ENCODE measurements at regions not wholly inside any gene's neighbourhood (a gene's known extent, or its start where the extent isn't known, plus 50 kb on each side); places are given as distances from the start of the nearest gene placed in this dataset.

DNA sequence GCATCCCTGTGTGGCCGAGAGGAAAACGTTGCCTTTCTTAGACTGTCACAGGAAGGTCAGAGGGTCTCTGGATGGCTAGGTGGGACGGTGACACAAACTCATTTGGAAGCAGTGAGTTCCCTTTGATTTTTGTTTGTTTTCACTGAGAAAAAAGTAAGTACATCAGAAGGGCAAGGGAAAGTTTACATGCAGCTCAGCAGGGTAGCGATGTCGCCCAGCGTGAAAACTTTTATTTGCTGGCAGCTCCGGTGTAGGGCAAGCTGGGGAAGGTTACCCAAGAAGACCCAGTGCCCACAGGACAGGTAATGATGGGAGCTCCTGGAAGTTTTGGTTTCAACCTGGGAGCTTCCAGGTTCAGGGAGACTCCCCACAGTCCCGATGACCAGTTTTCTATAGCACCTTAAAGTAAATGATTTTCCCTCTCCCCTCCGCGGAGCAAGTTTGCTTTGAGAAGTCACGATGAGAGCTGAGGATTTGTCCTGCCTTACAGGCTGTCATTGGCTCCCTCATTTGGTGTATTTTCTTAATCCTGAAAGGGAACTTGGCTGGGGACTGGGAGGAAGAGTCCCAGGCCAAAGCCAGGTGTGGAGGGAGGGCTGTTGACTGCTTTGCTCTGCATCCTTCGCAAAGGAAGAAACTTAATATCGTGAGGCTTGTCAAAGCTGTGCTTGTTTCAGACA lies 64.7 kb upstream of the ESRRB start:
- DNase-seq (ENCODE audit: low read depth in 1 of 2, low spot score in 1 of 2): no peak
- TF ChIP-seq JUND (IDR thresholded peaks at IDR 0.05; ENCODE audit: low read depth): no peak
- in situ Hi-C loops (cut with HindIII; ENCODE audit: low pct_unique_long_range_greater_than_20kb, low sequenced_read_pairs): no loop called here

DNA sequence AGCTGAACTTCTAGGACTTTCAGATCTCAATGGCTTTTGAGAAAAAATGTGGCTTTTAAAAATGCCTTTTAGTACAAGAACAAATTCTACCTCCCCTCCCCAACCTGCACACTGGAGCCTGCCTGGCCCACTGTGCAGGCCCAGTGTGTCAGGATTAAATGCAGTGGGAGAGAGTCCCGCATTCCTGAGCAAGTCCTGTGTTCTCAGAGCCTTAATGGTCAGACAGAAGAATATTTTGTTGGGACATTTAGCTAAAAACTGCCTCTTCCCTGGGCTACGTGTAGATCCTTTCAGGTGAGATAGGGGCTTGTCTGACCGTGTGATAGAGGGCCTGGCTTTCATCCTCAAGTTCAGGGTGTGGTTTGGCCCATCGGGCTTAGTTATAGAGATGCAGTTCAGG lies 63.1 kb upstream of the ESRRB start:
- no peak for TF ChIP-seq JUND (IDR thresholded peaks at IDR 0.05; ENCODE audit: low read depth)
- in situ Hi-C loops (cut with HindIII; ENCODE audit: low pct_unique_long_range_greater_than_20kb, low sequenced_read_pairs): no loop called here
- no peak for DNase-seq (ENCODE audit: low read depth in 1 of 2, low spot score in 1 of 2)

DNA sequence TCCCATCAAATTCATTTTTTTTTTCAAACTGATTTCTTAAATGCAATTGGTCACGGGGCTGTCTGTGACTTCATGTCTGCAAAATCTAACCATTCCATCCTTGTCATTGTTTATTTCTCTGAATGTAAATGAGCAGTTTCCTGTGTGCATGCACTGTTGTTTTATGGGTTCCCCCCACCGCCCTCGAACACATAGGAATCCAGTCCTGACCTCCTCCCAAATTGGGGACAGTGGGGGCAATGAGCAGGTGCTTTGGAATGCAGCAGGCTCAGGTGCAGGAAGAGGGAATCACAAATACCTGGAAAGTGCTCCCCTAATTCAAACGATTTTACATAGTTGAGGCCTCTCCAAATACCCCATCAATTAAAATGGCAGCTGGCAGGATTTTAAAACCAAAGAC lies 62.6 kb upstream of the ESRRB start:
- TF ChIP-seq JUND (IDR thresholded peaks at IDR 0.05; ENCODE audit: low read depth): no peak
- in situ Hi-C loops (cut with HindIII; ENCODE audit: low pct_unique_long_range_greater_than_20kb, low sequenced_read_pairs): no loop called here
- DNase-seq (ENCODE audit: low read depth in 1 of 2, low spot score in 1 of 2): no peak

DNA sequence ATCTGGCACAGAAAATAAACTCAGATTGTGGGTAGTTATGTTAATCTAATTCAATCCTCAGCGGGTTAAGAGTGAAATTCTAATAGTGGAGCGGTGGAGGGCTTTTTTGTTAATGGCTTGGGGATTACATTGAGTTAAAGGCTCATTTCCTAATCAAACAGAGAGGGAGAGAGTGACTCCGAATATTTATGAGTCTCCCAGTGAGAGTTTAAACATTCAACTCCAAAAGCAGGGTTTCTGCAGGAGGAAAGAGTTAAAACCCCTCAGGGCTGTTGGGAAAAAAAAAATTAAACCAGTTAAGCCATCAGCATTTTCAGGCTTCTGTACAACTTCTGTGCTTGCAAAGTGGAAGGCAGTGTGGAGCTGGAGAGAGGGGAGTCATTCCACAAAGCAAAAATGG lies 62.1 kb upstream of the ESRRB start:
- in situ Hi-C loops (cut with HindIII; ENCODE audit: low pct_unique_long_range_greater_than_20kb, low sequenced_read_pairs): no loop called here
- no peak for TF ChIP-seq JUND (IDR thresholded peaks at IDR 0.05; ENCODE audit: low read depth)
- DNase-seq (ENCODE audit: low read depth in 1 of 2, low spot score in 1 of 2): no peak

DNA sequence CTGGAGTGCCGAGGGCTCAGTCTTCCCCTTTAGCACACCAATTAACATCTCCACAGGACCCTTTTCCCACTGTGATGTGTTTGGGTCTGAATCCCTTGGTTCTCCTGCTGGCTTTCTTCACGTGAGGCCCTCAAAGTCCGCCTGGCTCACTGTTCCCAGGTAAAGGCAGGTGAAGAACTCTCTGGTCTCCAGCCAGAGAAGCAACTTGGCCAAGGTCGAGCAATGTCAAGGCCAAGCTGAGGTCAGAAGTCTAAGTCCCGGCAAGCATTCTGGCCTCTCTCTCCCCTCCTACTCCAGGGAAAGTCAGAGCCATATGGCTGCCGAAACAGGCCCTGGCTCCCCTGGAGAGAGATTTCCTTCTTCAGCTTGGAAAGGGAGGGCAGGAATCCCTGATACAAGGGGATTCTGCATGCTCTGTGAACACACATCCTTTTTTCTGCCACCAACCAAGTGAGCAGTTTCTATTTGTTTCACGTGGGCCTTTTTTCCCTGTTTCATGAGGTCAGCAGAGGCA lies 61.4 kb upstream of the ESRRB start:
- in situ Hi-C loops (cut with HindIII; ENCODE audit: low pct_unique_long_range_greater_than_20kb, low sequenced_read_pairs): no loop called here
- DNase-seq (ENCODE audit: low read depth in 1 of 2, low spot score in 1 of 2): no peak
- TF ChIP-seq JUND (IDR thresholded peaks at IDR 0.05; ENCODE audit: low read depth): no peak

DNA sequence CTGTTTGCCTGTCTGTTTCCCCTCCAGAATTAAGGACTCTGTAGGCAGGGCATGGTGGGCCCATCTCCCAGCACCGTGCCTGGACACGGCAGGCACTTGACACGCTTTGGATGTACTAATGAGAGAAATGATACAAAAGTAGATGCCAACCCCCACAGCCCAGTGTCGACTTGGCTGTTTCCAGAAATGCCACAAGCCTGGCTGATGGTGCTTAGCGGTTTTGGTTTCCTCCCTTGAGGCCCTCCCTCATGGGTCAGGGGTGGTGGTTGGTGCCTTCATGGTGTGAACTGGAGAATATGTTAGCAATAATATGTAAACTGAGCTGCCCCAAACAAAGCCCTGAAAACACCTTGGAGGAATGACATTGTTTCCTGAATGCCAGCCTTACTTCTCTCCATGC lies 55.5 kb upstream of the ESRRB start:
- in situ Hi-C loops (cut with HindIII; ENCODE audit: low pct_unique_long_range_greater_than_20kb, low sequenced_read_pairs): no loop called here
- TF ChIP-seq JUND (IDR thresholded peaks at IDR 0.05; ENCODE audit: low read depth): no peak
- no peak for DNase-seq (ENCODE audit: low read depth in 1 of 2, low spot score in 1 of 2)

DNA sequence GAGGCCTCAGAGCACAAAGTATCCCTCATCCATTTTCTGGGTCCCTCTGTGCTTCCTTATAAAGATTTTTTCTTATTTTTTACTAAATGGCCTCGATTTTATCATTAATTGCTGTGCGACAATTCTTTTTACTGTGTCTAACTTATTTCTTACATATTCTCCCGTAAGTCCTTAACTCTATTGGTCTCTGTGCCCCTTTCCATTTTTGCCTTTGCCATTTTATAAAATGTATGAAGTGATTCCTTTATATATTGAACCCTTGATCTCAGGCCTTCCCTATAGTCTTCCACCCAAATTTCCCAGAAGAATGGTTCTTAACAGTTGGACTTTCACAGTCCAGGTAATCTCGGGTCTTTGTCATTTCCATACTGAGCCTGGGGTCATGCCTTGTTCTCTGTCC lies 55.0 kb upstream of the ESRRB start:
- no peak for DNase-seq (ENCODE audit: low read depth in 1 of 2, low spot score in 1 of 2)
- TF ChIP-seq JUND (IDR thresholded peaks at IDR 0.05; ENCODE audit: low read depth): no peak
- in situ Hi-C loops (cut with HindIII; ENCODE audit: low pct_unique_long_range_greater_than_20kb, low sequenced_read_pairs): no loop called here

DNA sequence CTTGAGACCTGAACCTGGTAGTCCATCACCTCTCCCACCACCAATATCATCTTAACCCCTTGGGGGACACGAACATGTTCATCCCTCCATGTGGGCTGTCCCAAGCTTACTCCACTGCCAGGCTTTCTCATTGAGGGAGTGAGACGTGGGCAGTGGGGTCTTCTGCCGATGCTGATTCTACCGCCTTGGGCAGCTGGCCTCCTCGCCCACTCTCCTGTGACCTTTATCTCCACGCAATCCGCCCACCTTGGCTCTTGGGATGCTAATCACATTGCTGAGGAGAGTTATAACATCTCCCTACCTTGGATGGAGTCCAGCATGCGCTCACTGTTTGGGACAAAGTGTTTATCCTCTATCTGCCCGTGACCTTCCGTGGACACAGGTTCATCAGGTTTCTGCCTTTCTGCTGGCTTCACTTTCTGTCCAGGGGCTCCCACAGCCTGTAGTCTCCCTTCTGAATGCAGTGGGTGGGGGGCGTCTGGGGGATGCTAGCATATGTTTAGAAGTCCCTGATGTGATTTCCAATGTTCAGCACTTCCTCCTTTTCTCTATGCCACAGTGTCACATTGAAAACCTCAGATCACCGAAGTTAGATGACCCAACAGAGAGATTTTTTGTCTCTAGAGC lies 53.2 kb upstream of the ESRRB start:
- DNase-seq (ENCODE audit: low read depth in 1 of 2, low spot score in 1 of 2): no peak
- no peak for TF ChIP-seq JUND (IDR thresholded peaks at IDR 0.05; ENCODE audit: low read depth)
- in situ Hi-C loops (cut with HindIII; ENCODE audit: low pct_unique_long_range_greater_than_20kb, low sequenced_read_pairs): no loop called here

DNA sequence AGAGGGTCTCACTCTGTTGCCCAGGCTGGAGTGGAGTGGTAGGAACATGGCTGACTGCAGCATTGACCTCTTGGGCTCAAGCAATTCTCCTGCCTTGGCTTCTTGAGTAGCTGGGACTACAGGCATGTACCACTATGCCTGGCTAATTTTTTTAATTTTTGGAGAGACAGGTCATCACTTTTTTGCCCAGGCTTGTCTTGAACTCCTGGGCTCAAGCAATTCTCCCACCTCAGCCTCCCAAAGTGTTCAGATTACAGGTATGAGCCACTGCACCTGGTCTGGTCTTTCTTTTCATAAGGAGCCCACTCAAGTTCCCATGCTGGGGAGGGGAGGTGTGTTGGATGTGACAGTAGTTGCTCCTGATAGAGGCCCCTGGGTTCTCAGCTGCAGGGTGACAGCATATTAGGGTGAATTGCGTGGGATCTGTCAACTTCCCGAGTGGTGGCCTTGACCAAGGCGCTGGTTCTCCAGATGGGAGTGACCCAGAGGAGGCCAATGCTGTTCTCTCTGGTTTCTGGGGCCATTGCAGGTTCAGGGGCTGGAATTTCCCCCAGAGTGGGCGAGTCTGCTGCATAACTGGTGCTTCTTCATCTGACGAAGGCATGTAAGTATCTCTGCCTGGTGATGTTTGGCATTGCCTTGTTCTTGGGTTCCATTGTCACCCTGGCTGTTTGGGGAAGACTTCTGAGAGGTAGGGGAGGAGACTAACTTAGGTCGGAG lies 52.4 kb upstream of the ESRRB start:
- DNase-seq (ENCODE audit: low read depth in 1 of 2, low spot score in 1 of 2): no peak
- in situ Hi-C loops (cut with HindIII; ENCODE audit: low pct_unique_long_range_greater_than_20kb, low sequenced_read_pairs): no loop called here
- TF ChIP-seq JUND (IDR thresholded peaks at IDR 0.05; ENCODE audit: low read depth): no peak

DNA sequence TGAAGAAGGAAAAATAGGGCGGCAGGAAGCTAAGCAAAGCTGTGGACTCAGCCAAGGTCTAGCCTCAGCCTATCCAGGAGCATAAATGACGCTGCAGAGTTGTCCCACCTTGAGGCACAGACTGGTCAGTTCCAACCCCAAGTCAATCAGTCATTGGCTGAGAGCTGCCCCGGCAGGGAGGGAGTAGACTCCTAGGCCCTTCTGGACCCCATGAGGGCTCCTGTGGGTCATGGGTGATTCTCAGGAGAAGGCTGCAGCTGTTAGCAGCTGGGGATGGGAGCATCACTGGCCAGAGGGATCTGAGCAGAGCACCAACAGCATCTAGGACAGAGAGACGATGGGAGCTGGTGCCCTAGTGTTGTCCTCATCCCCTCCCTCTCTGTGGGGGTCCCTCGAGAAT lies 51.8 kb upstream of the ESRRB start:
- DNase-seq (ENCODE audit: low read depth in 1 of 2, low spot score in 1 of 2): no peak
- in situ Hi-C loops (cut with HindIII; ENCODE audit: low pct_unique_long_range_greater_than_20kb, low sequenced_read_pairs): no loop called here
- TF ChIP-seq JUND (IDR thresholded peaks at IDR 0.05; ENCODE audit: low read depth): no peak

Data from T47D (cell line).